ENCODE measurements at regions not wholly inside any gene's neighbourhood (a gene's known extent, or its start where the extent isn't known, plus 50 kb on each side); places are given as distances from the start of the nearest gene placed in this dataset.

GRCh38 chr1:60173729-60174505, 100.3 kb upstream of the C1orf87 start:
- Histone ChIP-seq H3K4me3 (no peak overlapping the region), H3K9me3 (no peaks in the 10 kb centered on the region), H3K36me3 (no peaks in the 10 kb centered on the region), H3K4me1 (no peaks in the 10 kb centered on the region), H3K27me3 (ENCODE audit: low read depth) (no peaks in the 10 kb centered on the region), H3K27ac (no peak overlapping the region)
- DNase-seq, result no peak
- no peak for ATAC-seq
- TF ChIP-seq CTCF (IDR thresholded peaks at IDR 0.05), result no peak
- intact Hi-C loops (cut with DNase I), result no loop called here

- Histone ChIP-seq H3K9me3 (no peaks in the 10 kb centered on the region), H3K4me1 (no peaks in the 10 kb centered on the region), H3K36me3 (no peaks in the 10 kb centered on the region), H3K27ac (no peak overlapping the region), H3K4me3 (no peak overlapping the region), H3K27me3 (ENCODE audit: low read depth) (no peaks in the 10 kb centered on the region)
- ATAC-seq, result no peak
- DNase-seq, result no peak
- TF ChIP-seq CTCF (IDR thresholded peaks at IDR 0.05), result no peak
- intact Hi-C loops (cut with DNase I), result no loop called here
Measured at GRCh38 chr1:60173006-60173405, 99.4 kb upstream of the C1orf87 start.

GRCh38 chr1:60171801-60172200, 98.2 kb upstream of the C1orf87 start:
- intact Hi-C loops (cut with DNase I), result no loop called here
- H3K27me3 ChIP-seq (ENCODE audit: low read depth), result no peaks in the 10 kb centered on the region
- H3K4me1 ChIP-seq, result no peaks in the 10 kb centered on the region
- H3K27ac ChIP-seq, result no peak overlapping the region
- H3K36me3 ChIP-seq, result no peaks in the 10 kb centered on the region
- ATAC-seq (no peak), DNase-seq (no peak)
- no peaks in the 10 kb centered on the region for H3K9me3 ChIP-seq
- TF ChIP-seq CTCF (IDR thresholded peaks at IDR 0.05), result no peak
- H3K4me3 ChIP-seq, result no peak overlapping the region

GRCh38 chr1:60170709-60171108, 97.1 kb upstream of the C1orf87 start:
- H3K4me3 ChIP-seq, result no peak overlapping the region
- H3K4me1 ChIP-seq, result no peaks in the 10 kb centered on the region
- DNase-seq (no peak), ATAC-seq (no peak)
- no peaks in the 10 kb centered on the region for H3K27me3 ChIP-seq (ENCODE audit: low read depth)
- intact Hi-C loops (cut with DNase I), result no loop called here
- H3K27ac ChIP-seq, result no peak overlapping the region
- TF ChIP-seq CTCF (IDR thresholded peaks at IDR 0.05), result no peak
- no peaks in the 10 kb centered on the region for H3K9me3 ChIP-seq
- no peaks in the 10 kb centered on the region for H3K36me3 ChIP-seq

- Histone ChIP-seq H3K36me3 (no peaks in the 10 kb centered on the region), H3K27ac (no peak overlapping the region), H3K9me3 (no peaks in the 10 kb centered on the region), H3K27me3 (ENCODE audit: low read depth) (no peaks in the 10 kb centered on the region), H3K4me3 (no peak overlapping the region), H3K4me1 (no peaks in the 10 kb centered on the region)
- ATAC-seq (no peak), DNase-seq (no peak)
- intact Hi-C loops (cut with DNase I), result no loop called here
- no peak for TF ChIP-seq CTCF (IDR thresholded peaks at IDR 0.05)
Measured at GRCh38 chr1:60169206-60169605, 95.6 kb upstream of the C1orf87 start.
